A549 (cell line): ENCODE measurements at regions not wholly inside any gene's neighbourhood (a gene's known extent, or its start where the extent isn't known, plus 50 kb on each side); places are given as distances from the start of the nearest gene placed in this dataset.

ENCODE experiments used
- ATAC-seq, 2 experiments: fragments of 200-7000 bp in 1 of 2; fragments of >200 bp in 1 of 2; cut with Nextera tagmentation in 1 of 2; cut with Tn5 transposase in 1 of 2; 3 replicates each; pipeline versions ENCODE4 v1.8.0 to v1.9.1; 2018 to 2020; ENCODE audit warnings: mild to moderate bottlenecking in 1 of 2, moderate library complexity in 1 of 2
- CTCF ChIA-PET: fragments of 300-600 bp; sonication (Branson Sonifier 250); formaldehyde crosslinking; extraction: SDS; loops from one replicate; lab custom pipeline; 2021; ENCODE audit warnings: antibody characterized with exemption, inconsistent platforms; lab: Yijun Ruan, JAX
- POLR2A ChIA-PET: fragments of 350-600 bp; formaldehyde crosslinking; extraction: SDS; loops from one replicate; lab custom pipeline; 2021; ENCODE audit warnings: antibody characterized with exemption, inconsistent platforms; lab: Yijun Ruan, JAX
- DNase-seq, 2 experiments: peaks; one replicate each; pipeline versions ENCODE4 v3.0.0 to v3.0.0-alpha.2; 2011 to 2016; ENCODE audit warnings: low read depth in 1 of 2, low spot score in 1 of 2
- FAIRE-seq: peaks from 2 replicates; lab custom pipeline; 2011; peaks lifted over from hg19 to GRCh38; lab: Jason Lieb, UNC
- H3K27ac ChIP-seq, 2 experiments: fragments of >200 bp; sonication (Bioruptor Twin); formaldehyde crosslinking; 3 replicates each; pipeline ENCODE4 v1.5.1; 2016 to 2017
- H3K4me1 ChIP-seq: fragments of >200 bp; sonication (Bioruptor Twin); formaldehyde crosslinking; 3 replicates; pipeline ENCODE4 v1.6.1; 2016
- H3K4me2 ChIP-seq: fragments of >200 bp; sonication (Bioruptor Twin); formaldehyde crosslinking; 3 replicates; pipeline ENCODE4 v1.6.1; 2016
- H3K4me3 ChIP-seq: fragments of >200 bp; sonication (Bioruptor Twin); formaldehyde crosslinking; 3 replicates; pipeline ENCODE4 v1.5.1; 2016
- H3K9me3 ChIP-seq: fragments of >200 bp; sonication (Bioruptor Twin); formaldehyde crosslinking; 3 replicates; pipeline ENCODE4 v1.6.1; 2016
- CHD2 ChIP-seq: fragments of 150-350 bp; IDR thresholded peaks from 2 replicates; pipeline ENCODE4 v1.6.1; 2014; ENCODE audit warnings: low read length; ENCODE audit not compliant: partially characterized antibody
- EHF ChIP-seq: fragments of 250-450 bp; sonication (Bioruptor Pico); IDR thresholded peaks from 2 replicates; pipeline ENCODE4 v1.5.0; 2020; ENCODE audit warnings: mild to moderate bottlenecking
- EHMT2 ChIP-seq: fragments of 200-600 bp; sonication (generic); IDR thresholded peaks from 2 replicates; pipeline ENCODE4 v1.6.1; 2016; ENCODE audit warnings: antibody characterized with exemption, low read depth, mild to moderate bottlenecking, moderate library complexity
- EP300 ChIP-seq, 2 experiments: fragments of >200 bp; sonication (Bioruptor Twin); formaldehyde crosslinking; IDR thresholded peaks; 2 replicates in 1 of 2; 3 replicates in 1 of 2; pipeline ENCODE4 v1.6.1; 2016 to 2017
- FOSB ChIP-seq: fragments of 250-450 bp; sonication (Bioruptor Pico); IDR thresholded peaks from 2 replicates; pipeline ENCODE4 v1.5.0; 2020; ENCODE audit warnings: mild to moderate bottlenecking, moderate library complexity
- FOSL2 ChIP-seq, 2 experiments: fragments of 450-650 bp in 1 of 2; fragments of >200 bp in 1 of 2; sonication (Bioruptor Twin) in 1 of 2; formaldehyde crosslinking; IDR thresholded peaks; 2 replicates each; pipeline versions ENCODE4 v1.5.0 to v1.6.1; 2016 to 2020; ENCODE audit warnings: mild to moderate bottlenecking in 1 of 2, moderate library complexity in 1 of 2
- FOXS1 ChIP-seq: fragments of 250-450 bp; sonication (Bioruptor Pico); IDR thresholded peaks from 2 replicates; pipeline ENCODE4 v1.5.0; 2020; ENCODE audit warnings: mild to moderate bottlenecking, moderate library complexity
- HDAC2 ChIP-seq: fragments of 200-600 bp; sonication (generic); IDR thresholded peaks from 2 replicates; pipeline ENCODE4 v1.6.1; 2016
- JUNB ChIP-seq: fragments of >200 bp; sonication (Bioruptor Twin); formaldehyde crosslinking; IDR thresholded peaks from 2 replicates; pipeline ENCODE4 v1.6.1; 2016
- KDM5A ChIP-seq: fragments of 200-600 bp; sonication (generic); IDR thresholded peaks from 2 replicates; pipeline ENCODE4 v1.6.1; 2016; ENCODE audit warnings: antibody characterized with exemption, mild to moderate bottlenecking
- MAZ ChIP-seq: fragments of 150-350 bp; IDR thresholded peaks from 2 replicates; pipeline ENCODE4 v1.6.1; 2014; ENCODE audit warnings: antibody characterized with exemption, low read depth, low read length, borderline replicate concordance
- NFE2L2 ChIP-seq: fragments of 150-350 bp; conservative IDR thresholded peaks from 2 replicates; pipeline ENCODE4 v1.6.1; 2014; ENCODE audit warnings: low read length
- PHF8 ChIP-seq: fragments of 200-600 bp; sonication (generic); IDR thresholded peaks from 2 replicates; pipeline ENCODE4 v1.6.1; 2016; ENCODE audit warnings: low read depth, mild to moderate bottlenecking, antibody characterized with exemption, moderate library complexity, borderline replicate concordance
- POLR2A ChIP-seq: IDR thresholded peaks from 2 replicates; pipeline ENCODE4 v1.6.1; 2012; ENCODE audit warnings: mild to moderate bottlenecking, low read length
- POLR2AphosphoS2 ChIP-seq: conservative IDR thresholded peaks from 2 replicates; pipeline ENCODE4 v1.6.1; 2012; ENCODE audit warnings: low read length, improper control_type of control experiment, inconsistent platforms
- RARB ChIP-seq: fragments of 250-450 bp; sonication (Bioruptor Pico); IDR thresholded peaks from 2 replicates; pipeline ENCODE4 v1.8.0; 2021; ENCODE audit warnings: mild to moderate bottlenecking, moderate library complexity
- RCOR1 ChIP-seq: fragments of 150-350 bp; IDR thresholded peaks from 2 replicates; pipeline ENCODE4 v1.6.1; 2014; ENCODE audit warnings: antibody characterized with exemption, low read length, low read depth
- RFX5 ChIP-seq: fragments of 450-650 bp; IDR thresholded peaks from 2 replicates; pipeline ENCODE4 v1.7.1; 2014; ENCODE audit warnings: antibody characterized with exemption, mild to moderate bottlenecking, moderate library complexity
- TP53 ChIP-seq: fragments of 250-450 bp; sonication (Bioruptor Pico); IDR thresholded peaks from 2 replicates; pipeline ENCODE4 v1.5.0; 2021; ENCODE audit warnings: mild to moderate bottlenecking, moderate library complexity
- ZC3H11A ChIP-seq: fragments of 450-650 bp; IDR thresholded peaks from 2 replicates; pipeline ENCODE4 v1.6.1; 2014; ENCODE audit warnings: antibody characterized with exemption, mild to moderate bottlenecking
- ZFP36 ChIP-seq: fragments of 450-650 bp; IDR thresholded peaks from 2 replicates; pipeline ENCODE4 v1.6.1; 2014; ENCODE audit warnings: borderline replicate concordance; ENCODE audit not compliant: partially characterized antibody
- ZNF302 ChIP-seq: fragments of 250-450 bp; sonication (Bioruptor Pico); IDR thresholded peaks from 2 replicates; pipeline ENCODE4 v1.9.0; 2021; ENCODE audit warnings: inconsistent platforms, mild to moderate bottlenecking, moderate library complexity
- WGBS: methylation state at CpG from one replicate; pipeline ENCODE4 v1.1.6; 2017; ENCODE audit errors: missing lambda C conversion rate; 5-methylcytosine and 5-hydroxymethylcytosine counted together
- TF ChIP-seq, protein P1 (sequence below): fragments of 150-350 bp; IDR thresholded peaks from 2 replicates; pipeline ENCODE4 v1.6.1; 2014; ENCODE audit warnings: low read depth, mild to moderate bottlenecking, low read length
- TF ChIP-seq, protein P2 (sequence below): IDR thresholded peaks from 2 replicates; pipeline ENCODE4 v1.6.1; 2012; ENCODE audit warnings: low read depth, borderline replicate concordance
- TF ChIP-seq, protein P3 (sequence below): IDR thresholded peaks from 2 replicates; pipeline ENCODE4 v1.6.1; 2012
- TF ChIP-seq, protein P4 (sequence below): fragments of 250-450 bp; sonication (Bioruptor Pico); IDR thresholded peaks from 2 replicates; pipeline ENCODE4 v1.5.0; 2020; ENCODE audit warnings: low read depth, mild to moderate bottlenecking, moderate library complexity
- TF ChIP-seq, protein P5 (sequence below): fragments of >200 bp; sonication (Bioruptor Twin); formaldehyde crosslinking; IDR thresholded peaks from 2 replicates; pipeline ENCODE4 v1.6.1; 2016
- TF ChIP-seq, protein P6 (sequence below): fragments of >200 bp; sonication (Bioruptor Twin); formaldehyde crosslinking; IDR thresholded peaks from 3 replicates; pipeline ENCODE4 v1.5.1; 2016

DNA sequence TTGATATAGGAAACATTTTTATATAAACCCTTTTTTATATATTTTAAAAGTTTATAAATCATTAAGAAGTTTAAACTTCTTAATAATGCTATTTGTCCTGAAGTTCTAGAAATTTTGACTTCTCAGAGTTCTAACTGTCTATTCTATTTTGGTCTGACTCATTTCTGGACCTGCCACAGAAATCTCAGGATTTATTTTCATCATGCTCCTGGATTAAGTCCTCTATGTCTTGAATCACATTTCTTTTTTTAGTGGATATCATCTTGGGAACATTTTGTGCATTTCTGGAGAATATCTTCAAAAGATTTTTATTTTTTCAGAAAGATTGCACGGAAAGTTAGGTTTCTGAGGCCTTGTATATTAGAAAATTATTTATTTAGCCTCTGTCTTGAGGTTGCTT, 289.1 kb downstream of the NDFIP2 start:
- 0 out of 3 replicates have a peak, but pooled peaks cover 2% of the 10 kb centered on the region for H3K9me3 ChIP-seq
- no peak overlapping the region for H3K4me2 ChIP-seq
- H3K27ac ChIP-seq: no peak overlapping the region
- ChIA-PET CTCF (no interaction called here), POLR2A (no interaction called here)
- FAIRE-seq: no peak
- ATAC-seq: no peak
- H3K4me3 ChIP-seq: no peak overlapping the region
- H3K4me1 ChIP-seq: no peaks in the 10 kb centered on the region
- no peak for TF ChIP-seq FOSL2 (IDR thresholded peaks at IDR 0.05)
- TF ChIP-seq FOSL2 (CRISPR knock-in tag; IDR thresholded peaks at IDR 0.05): no peak
- no peak for TF ChIP-seq FOSB (CRISPR knock-in tag)
- TF ChIP-seq EP300 (IDR thresholded peaks at IDR 0.05): no peak
- no peak for TF ChIP-seq ZNF302
- TF ChIP-seq POLR2AphosphoS2: no peak
- no peak for TF ChIP-seq ZFP36
- TF ChIP-seq TP53 (CRISPR knock-in tag): no peak
- TF ChIP-seq FOXS1 (CRISPR knock-in tag): no peak
- 67% methylated on average over 1 of the region's 1 CpG for WGBS
- DNase-seq: no peak

DNA sequence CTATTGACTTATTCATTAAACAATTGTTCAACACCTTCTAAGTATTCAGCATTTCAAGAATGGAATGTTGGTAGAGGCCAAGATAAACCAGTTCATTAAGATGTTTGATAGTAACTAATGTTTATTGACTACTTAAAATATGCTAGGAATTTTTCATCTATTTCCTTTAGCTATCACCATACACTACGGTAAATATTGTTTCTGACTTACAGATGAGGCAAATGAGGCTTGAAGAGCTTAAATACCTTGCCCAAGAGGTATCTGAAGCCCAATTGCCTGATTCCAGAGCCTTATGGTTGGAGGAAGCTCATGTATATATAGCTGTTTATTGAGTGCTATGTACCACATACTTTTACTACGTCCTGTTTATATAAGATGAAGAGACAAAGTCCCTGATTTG, 286.2 kb downstream of the NDFIP2 start:
- WGBS: 43% methylated on average over 2 of the region's 2 CpGs
- CTCF ChIA-PET: interaction anchor here (1.2 kb wide), 1 partner anchor 9 kb away, joined by 4 read pairs; no protein-coding TSS in a partner anchor
- DNase-seq (no peak), ATAC-seq (no peak), FAIRE-seq (no peak)
- H3K9me3 ChIP-seq: 0 out of 3 replicates have a peak, but pooled peaks cover 2% of the 10 kb centered on the region
- no peak overlapping the region for H3K4me2 ChIP-seq
- POLR2A ChIA-PET: no interaction called here
- H3K4me1 ChIP-seq: no peaks in the 10 kb centered on the region
- TF ChIP-seq EHMT2: no peak
- TF ChIP-seq JUNB: no peak
- no peak for TF ChIP-seq RFX5
- TF ChIP-seq RARB (CRISPR knock-in tag): no peak
- TF ChIP-seq CHD2: no peak
- no peak for TF ChIP-seq KDM5A
- no peak for TF ChIP-seq EHF
- TF ChIP-seq MAZ: no peak
- TF ChIP-seq, protein P1, sequence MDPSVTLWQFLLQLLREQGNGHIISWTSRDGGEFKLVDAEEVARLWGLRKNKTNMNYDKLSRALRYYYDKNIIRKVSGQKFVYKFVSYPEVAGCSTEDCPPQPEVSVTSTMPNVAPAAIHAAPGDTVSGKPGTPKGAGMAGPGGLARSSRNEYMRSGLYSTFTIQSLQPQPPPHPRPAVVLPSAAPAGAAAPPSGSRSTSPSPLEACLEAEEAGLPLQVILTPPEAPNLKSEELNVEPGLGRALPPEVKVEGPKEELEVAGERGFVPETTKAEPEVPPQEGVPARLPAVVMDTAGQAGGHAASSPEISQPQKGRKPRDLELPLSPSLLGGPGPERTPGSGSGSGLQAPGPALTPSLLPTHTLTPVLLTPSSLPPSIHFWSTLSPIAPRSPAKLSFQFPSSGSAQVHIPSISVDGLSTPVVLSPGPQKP: no peak
- TF ChIP-seq, protein P2, sequence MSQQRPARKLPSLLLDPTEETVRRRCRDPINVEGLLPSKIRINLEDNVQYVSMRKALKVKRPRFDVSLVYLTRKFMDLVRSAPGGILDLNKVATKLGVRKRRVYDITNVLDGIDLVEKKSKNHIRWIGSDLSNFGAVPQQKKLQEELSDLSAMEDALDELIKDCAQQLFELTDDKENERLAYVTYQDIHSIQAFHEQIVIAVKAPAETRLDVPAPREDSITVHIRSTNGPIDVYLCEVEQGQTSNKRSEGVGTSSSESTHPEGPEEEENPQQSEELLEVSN: no peak
- TF ChIP-seq RCOR1: no peak
- TF ChIP-seq, protein P3, sequence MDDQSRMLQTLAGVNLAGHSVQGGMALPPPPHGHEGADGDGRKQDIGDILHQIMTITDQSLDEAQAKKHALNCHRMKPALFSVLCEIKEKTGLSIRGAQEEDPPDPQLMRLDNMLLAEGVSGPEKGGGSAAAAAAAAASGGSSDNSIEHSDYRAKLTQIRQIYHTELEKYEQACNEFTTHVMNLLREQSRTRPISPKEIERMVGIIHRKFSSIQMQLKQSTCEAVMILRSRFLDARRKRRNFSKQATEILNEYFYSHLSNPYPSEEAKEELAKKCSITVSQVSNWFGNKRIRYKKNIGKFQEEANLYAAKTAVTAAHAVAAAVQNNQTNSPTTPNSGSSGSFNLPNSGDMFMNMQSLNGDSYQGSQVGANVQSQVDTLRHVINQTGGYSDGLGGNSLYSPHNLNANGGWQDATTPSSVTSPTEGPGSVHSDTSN: no peak
- no peak overlapping the region for H3K27ac ChIP-seq
- no peak overlapping the region for H3K4me3 ChIP-seq

DNA sequence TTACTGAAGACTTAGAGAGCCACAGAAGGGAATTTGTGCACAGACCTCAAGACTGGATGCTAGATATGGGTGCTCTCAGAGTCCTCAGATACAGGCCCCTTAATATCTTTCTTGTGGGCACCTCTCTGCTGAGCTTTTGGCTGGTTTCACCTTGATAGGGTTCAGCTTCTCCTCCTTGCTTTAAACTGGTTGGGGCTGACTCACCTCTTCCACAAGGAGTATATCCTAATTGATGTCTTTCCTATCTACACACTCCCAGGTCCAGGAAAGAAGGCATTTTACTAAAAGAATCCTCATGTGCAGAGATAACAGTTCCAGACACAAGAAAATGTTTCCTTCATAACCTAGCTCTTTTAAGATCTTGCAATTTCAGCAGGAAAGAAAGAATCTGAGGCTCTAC, 284.4 kb downstream of the NDFIP2 start:
- CTCF ChIA-PET: no interaction called here
- FAIRE-seq: no peak
- POLR2A ChIA-PET: no interaction called here

More for the DNA sequence above, 284.4 kb downstream of the NDFIP2 start:
- TF ChIP-seq ZNF302 (no peak), JUNB (no peak), HDAC2 (no peak), ZC3H11A (no peak), POLR2A (no peak), POLR2AphosphoS2 (no peak), RARB (CRISPR knock-in tag) (no peak), PHF8 (no peak), NFE2L2 (no peak), FOSB (CRISPR knock-in tag) (no peak), KDM5A (no peak)
- TF ChIP-seq, protein P4, sequence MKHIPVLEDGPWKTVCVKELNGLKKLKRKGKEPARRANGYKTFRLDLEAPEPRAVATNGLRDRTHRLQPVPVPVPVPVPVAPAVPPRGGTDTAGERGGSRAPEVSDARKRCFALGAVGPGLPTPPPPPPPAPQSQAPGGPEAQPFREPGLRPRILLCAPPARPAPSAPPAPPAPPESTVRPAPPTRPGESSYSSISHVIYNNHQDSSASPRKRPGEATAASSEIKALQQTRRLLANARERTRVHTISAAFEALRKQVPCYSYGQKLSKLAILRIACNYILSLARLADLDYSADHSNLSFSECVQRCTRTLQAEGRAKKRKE: no peak
- TF ChIP-seq, protein P5, sequence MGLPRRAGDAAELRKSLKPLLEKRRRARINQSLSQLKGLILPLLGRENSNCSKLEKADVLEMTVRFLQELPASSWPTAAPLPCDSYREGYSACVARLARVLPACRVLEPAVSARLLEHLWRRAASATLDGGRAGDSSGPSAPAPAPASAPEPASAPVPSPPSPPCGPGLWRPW: no peak
- TF ChIP-seq, protein P6, sequence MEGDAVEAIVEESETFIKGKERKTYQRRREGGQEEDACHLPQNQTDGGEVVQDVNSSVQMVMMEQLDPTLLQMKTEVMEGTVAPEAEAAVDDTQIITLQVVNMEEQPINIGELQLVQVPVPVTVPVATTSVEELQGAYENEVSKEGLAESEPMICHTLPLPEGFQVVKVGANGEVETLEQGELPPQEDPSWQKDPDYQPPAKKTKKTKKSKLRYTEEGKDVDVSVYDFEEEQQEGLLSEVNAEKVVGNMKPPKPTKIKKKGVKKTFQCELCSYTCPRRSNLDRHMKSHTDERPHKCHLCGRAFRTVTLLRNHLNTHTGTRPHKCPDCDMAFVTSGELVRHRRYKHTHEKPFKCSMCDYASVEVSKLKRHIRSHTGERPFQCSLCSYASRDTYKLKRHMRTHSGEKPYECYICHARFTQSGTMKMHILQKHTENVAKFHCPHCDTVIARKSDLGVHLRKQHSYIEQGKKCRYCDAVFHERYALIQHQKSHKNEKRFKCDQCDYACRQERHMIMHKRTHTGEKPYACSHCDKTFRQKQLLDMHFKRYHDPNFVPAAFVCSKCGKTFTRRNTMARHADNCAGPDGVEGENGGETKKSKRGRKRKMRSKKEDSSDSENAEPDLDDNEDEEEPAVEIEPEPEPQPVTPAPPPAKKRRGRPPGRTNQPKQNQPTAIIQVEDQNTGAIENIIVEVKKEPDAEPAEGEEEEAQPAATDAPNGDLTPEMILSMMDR: no peak
- TF ChIP-seq, all 56 proteins: peak for 0
- no peaks in the 10 kb centered on the region for H3K4me1 ChIP-seq
- DNase-seq (no peak), ATAC-seq (no peak)
- H3K4me3 ChIP-seq: no peak overlapping the region
- H3K9me3 ChIP-seq: 0 out of 3 replicates have a peak, but pooled peaks cover 2% of the 10 kb centered on the region
- no peak overlapping the region for H3K27ac ChIP-seq
- H3K4me2 ChIP-seq: no peak overlapping the region
